Neural cell (in vitro differentiated cells): ENCODE measurements at regions not wholly inside any gene's neighbourhood (a gene's known extent, or its start where the extent isn't known, plus 50 kb on each side); places are given as distances from the start of the nearest gene placed in this dataset.

Source experiments
- H2AFZ ChIP-seq: fragments of 200-600, 300-800 bp; sonication (generic), shearing (Covaris generic); 2 replicates; pipeline ENCODE4 v1.6.0; 2014; ENCODE audit warnings: low read depth, mild to moderate bottlenecking, antibody characterized with exemption, low read length, moderate library complexity
- H3F3A ChIP-seq: fragments of 200-600 bp; shearing (Covaris generic); 2 replicates; pipeline ENCODE4 v1.6.1; 2016; ENCODE audit warnings: mild to moderate bottlenecking, moderate library complexity, mixed read lengths, antibody characterized with exemption, low read length; ENCODE audit not compliant: insufficient read depth, poor library complexity, severe bottlenecking
- H3K27ac ChIP-seq: fragments of 200-600, 300-800 bp; sonication (generic), shearing (Covaris generic); 2 replicates; pipeline ENCODE4 v1.5.1; 2014; ENCODE audit warnings: mild to moderate bottlenecking, low read length, moderate library complexity
- H3K27me3 ChIP-seq: fragments of 300-800, 200-600 bp; sonication (generic), shearing (Covaris generic); 2 replicates; pipeline ENCODE4 v1.6.0; 2014; ENCODE audit warnings: mild to moderate bottlenecking, low read depth, low read length, moderate library complexity; ENCODE audit not compliant: insufficient read depth
- H3K36me3 ChIP-seq: fragments of 300-800, 200-600 bp; sonication (generic), shearing (Covaris generic); 2 replicates; pipeline ENCODE4 v1.5.1; 2014; ENCODE audit warnings: mild to moderate bottlenecking, antibody characterized with exemption, low read length, moderate library complexity; ENCODE audit not compliant: insufficient read depth
- H3K4me2 ChIP-seq: fragments of 300-800, 200-600 bp; sonication (generic), shearing (Covaris generic); 2 replicates; pipeline ENCODE4 v1.6.0; 2014; ENCODE audit warnings: mild to moderate bottlenecking, low read length
- H3K4me3 ChIP-seq: fragments of 300-800, 200-600 bp; sonication (generic), shearing (Covaris generic); 2 replicates; pipeline ENCODE4 v1.5.1; 2014; ENCODE audit warnings: mild to moderate bottlenecking, low read length, moderate library complexity
- H3K79me2 ChIP-seq: fragments of 200-600 bp; shearing (Covaris generic); replicated peaks from 2 replicates; pipeline ENCODE4 v1.6.0; 2014; ENCODE audit warnings: mild to moderate bottlenecking, low read length, moderate library complexity; ENCODE audit not compliant: insufficient read depth
- H3K9ac ChIP-seq: fragments of 300-800, 200-600 bp; sonication (generic), shearing (Covaris generic); 2 replicates; pipeline ENCODE4 v1.6.1; 2016; ENCODE audit warnings: mild to moderate bottlenecking, low read length, mixed read lengths
- H3K9me2 ChIP-seq: fragments of 200-600 bp; shearing (Covaris generic); 2 replicates; pipeline ENCODE4 v1.6.1; 2016; ENCODE audit warnings: mild to moderate bottlenecking, low read length, mixed read lengths; ENCODE audit not compliant: insufficient read depth
- H3K9me3 ChIP-seq: fragments of 200-600, 300-800 bp; sonication (generic), shearing (Covaris generic); 2 replicates; pipeline ENCODE4 v1.6.1; 2016; ENCODE audit warnings: mild to moderate bottlenecking, mixed run types, low read length, moderate library complexity, mixed read lengths
- H4K20me1 ChIP-seq: fragments of 200-600 bp; shearing (Covaris generic); 2 replicates; pipeline ENCODE4 v1.6.1; 2016; ENCODE audit warnings: mild to moderate bottlenecking, mixed run types; ENCODE audit not compliant: insufficient read depth
- EP300 ChIP-seq: fragments of 450-650 bp; conservative IDR thresholded peaks from 2 replicates; pipeline ENCODE4 v1.6.1; 2014; ENCODE audit warnings: antibody characterized with exemption, mild to moderate bottlenecking, moderate library complexity; ENCODE audit not compliant: poor library complexity, severe bottlenecking
- EZH2 ChIP-seq: fragments of 200-600, 300-800 bp; shearing (Covaris generic), sonication (generic); IDR thresholded peaks from 2 replicates; pipeline ENCODE4 v1.6.1; 2014; ENCODE audit warnings: antibody characterized with exemption, low read length, borderline replicate concordance, mild to moderate bottlenecking; ENCODE audit not compliant: insufficient read depth, poor library complexity, severe bottlenecking
- MXI1 ChIP-seq: fragments of 450-650 bp; conservative IDR thresholded peaks from 2 replicates; pipeline ENCODE4 v1.6.1; 2014; ENCODE audit warnings: antibody characterized with exemption, mild to moderate bottlenecking; ENCODE audit not compliant: poor library complexity, severe bottlenecking
- POLR2AphosphoS5 ChIP-seq: IDR thresholded peaks from 2 replicates; pipeline ENCODE4 v1.6.1; 2012
- RAD21 ChIP-seq: fragments of 450-650 bp; conservative IDR thresholded peaks from 2 replicates; pipeline ENCODE4 v1.6.1; 2014; ENCODE audit warnings: antibody characterized with exemption, mild to moderate bottlenecking, moderate library complexity
- SMC3 ChIP-seq: fragments of 450-650 bp; conservative IDR thresholded peaks from 2 replicates; pipeline ENCODE4 v1.6.1; 2014; ENCODE audit warnings: antibody characterized with exemption, mild to moderate bottlenecking, moderate library complexity; ENCODE audit not compliant: poor library complexity
- TAF1 ChIP-seq: IDR thresholded peaks from 2 replicates; pipeline ENCODE4 v1.6.1; 2012; ENCODE audit warnings: low read depth
- TF ChIP-seq, protein P1 (sequence below): fragments of 450-650 bp; IDR thresholded peaks from 2 replicates; pipeline ENCODE4 v1.5.1; 2014; ENCODE audit warnings: antibody characterized with exemption, mild to moderate bottlenecking, moderate library complexity; ENCODE audit not compliant: poor library complexity, severe bottlenecking
- TF ChIP-seq, protein P2 (sequence below): IDR thresholded peaks from 2 replicates; pipeline ENCODE4 v1.6.1; 2012; ENCODE audit warnings: borderline replicate concordance

DNA sequence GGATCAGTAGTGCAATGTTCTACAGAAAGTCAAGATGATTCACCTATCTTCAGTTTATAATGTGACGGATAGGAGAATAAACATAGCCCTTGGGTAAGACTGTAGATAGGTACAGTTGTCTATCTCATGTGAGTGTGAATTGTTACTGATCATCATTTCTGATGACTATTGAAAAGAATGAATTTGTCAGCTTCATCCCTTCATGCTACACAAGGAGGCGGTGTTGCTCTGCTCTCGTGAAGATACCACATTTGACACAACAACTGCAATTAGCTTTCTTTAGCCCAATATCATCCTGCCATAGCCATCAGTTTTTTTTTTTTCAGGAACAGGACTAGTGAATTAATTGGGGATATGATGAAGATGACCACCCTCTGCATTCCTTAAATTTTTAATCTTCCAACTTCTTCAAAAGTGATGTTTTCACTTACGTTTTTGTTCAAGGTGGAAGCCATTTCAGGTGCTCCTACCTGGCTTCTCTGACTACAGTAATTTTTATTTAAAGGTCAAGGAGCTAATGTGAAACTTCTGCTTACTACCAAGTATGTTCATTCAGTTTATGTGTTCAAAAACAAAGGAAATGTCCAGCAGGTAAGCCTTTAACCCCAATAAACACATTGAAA lies 152.9 kb upstream of the MOCS2 start:
- Histone ChIP-seq H3K27me3 (no peaks in the 10 kb centered on the region), H3K4me2 (no peak overlapping the region), H3K9me3 (no peaks in the 10 kb centered on the region), H3K4me3 (no peak overlapping the region), H3K9ac (no peak overlapping the region), H3K27ac (no peak overlapping the region), H3K36me3 (no peaks in the 10 kb centered on the region), H4K20me1 (no peaks in the 10 kb centered on the region), H3F3A (no peaks in the 10 kb centered on the region), H3K79me2 (no peaks in the 10 kb centered on the region), H3K9me2 (no peaks in the 10 kb centered on the region), H2AFZ (no peak overlapping the region)
- TF ChIP-seq EP300 (no peak), EZH2 (no peak), MXI1 (no peak), TAF1 (no peak), POLR2AphosphoS5 (no peak), RAD21 (peak; percentile 53), SMC3 (peak; percentile 56)
- TF ChIP-seq, protein P1, sequence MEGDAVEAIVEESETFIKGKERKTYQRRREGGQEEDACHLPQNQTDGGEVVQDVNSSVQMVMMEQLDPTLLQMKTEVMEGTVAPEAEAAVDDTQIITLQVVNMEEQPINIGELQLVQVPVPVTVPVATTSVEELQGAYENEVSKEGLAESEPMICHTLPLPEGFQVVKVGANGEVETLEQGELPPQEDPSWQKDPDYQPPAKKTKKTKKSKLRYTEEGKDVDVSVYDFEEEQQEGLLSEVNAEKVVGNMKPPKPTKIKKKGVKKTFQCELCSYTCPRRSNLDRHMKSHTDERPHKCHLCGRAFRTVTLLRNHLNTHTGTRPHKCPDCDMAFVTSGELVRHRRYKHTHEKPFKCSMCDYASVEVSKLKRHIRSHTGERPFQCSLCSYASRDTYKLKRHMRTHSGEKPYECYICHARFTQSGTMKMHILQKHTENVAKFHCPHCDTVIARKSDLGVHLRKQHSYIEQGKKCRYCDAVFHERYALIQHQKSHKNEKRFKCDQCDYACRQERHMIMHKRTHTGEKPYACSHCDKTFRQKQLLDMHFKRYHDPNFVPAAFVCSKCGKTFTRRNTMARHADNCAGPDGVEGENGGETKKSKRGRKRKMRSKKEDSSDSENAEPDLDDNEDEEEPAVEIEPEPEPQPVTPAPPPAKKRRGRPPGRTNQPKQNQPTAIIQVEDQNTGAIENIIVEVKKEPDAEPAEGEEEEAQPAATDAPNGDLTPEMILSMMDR = peak; percentile 51
- TF ChIP-seq, protein P2, sequence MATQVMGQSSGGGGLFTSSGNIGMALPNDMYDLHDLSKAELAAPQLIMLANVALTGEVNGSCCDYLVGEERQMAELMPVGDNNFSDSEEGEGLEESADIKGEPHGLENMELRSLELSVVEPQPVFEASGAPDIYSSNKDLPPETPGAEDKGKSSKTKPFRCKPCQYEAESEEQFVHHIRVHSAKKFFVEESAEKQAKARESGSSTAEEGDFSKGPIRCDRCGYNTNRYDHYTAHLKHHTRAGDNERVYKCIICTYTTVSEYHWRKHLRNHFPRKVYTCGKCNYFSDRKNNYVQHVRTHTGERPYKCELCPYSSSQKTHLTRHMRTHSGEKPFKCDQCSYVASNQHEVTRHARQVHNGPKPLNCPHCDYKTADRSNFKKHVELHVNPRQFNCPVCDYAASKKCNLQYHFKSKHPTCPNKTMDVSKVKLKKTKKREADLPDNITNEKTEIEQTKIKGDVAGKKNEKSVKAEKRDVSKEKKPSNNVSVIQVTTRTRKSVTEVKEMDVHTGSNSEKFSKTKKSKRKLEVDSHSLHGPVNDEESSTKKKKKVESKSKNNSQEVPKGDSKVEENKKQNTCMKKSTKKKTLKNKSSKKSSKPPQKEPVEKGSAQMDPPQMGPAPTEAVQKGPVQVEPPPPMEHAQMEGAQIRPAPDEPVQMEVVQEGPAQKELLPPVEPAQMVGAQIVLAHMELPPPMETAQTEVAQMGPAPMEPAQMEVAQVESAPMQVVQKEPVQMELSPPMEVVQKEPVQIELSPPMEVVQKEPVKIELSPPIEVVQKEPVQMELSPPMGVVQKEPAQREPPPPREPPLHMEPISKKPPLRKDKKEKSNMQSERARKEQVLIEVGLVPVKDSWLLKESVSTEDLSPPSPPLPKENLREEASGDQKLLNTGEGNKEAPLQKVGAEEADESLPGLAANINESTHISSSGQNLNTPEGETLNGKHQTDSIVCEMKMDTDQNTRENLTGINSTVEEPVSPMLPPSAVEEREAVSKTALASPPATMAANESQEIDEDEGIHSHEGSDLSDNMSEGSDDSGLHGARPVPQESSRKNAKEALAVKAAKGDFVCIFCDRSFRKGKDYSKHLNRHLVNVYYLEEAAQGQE = no peak

DNA sequence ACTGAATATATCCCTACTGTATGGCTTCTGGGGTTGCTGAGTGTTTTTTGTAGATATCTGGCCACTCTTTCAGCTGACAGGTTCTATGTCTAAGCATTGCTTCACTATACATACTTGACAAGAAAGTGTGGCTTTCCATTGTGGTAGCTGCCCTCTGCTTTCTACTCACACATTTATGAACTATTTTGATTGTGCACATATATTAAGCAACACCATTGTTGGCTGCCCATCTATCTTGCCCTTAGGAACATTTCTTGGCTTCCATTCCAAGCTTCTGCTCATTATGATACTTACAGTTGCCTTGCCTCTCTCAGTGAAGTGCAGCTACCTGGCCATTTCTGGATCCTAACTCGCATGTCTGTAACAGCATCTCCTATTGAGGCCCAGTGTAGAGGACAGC lies 153.6 kb upstream of the MOCS2 start:
- no peak overlapping the region for H3K4me2 ChIP-seq
- H3K79me2 ChIP-seq = no peaks in the 10 kb centered on the region
- no peaks in the 10 kb centered on the region for H3K36me3 ChIP-seq
- no peaks in the 10 kb centered on the region for H3K9me2 ChIP-seq
- H3K4me3 ChIP-seq = no peak overlapping the region
- no peaks in the 10 kb centered on the region for H3K27me3 ChIP-seq
- no peak overlapping the region for H3K9ac ChIP-seq
- H3F3A ChIP-seq = no peaks in the 10 kb centered on the region
- no peak overlapping the region for H3K27ac ChIP-seq
- H2AFZ ChIP-seq = no peak overlapping the region
- H4K20me1 ChIP-seq = no peaks in the 10 kb centered on the region
- no peaks in the 10 kb centered on the region for H3K9me3 ChIP-seq
- TF ChIP-seq, protein P1 = no peak
- TF ChIP-seq SMC3 = no peak
- TF ChIP-seq, protein P2 = no peak
- no peak for TF ChIP-seq POLR2AphosphoS5
- no peak for TF ChIP-seq EZH2
- TF ChIP-seq TAF1 = no peak
- TF ChIP-seq EP300 = no peak
- TF ChIP-seq RAD21 = no peak
- no peak for TF ChIP-seq MXI1
